ENCODE measurements at regions not wholly inside any gene's neighbourhood (a gene's known extent, or its start where the extent isn't known, plus 50 kb on each side); places are given as distances from the start of the nearest gene placed in this dataset.

DNA sequence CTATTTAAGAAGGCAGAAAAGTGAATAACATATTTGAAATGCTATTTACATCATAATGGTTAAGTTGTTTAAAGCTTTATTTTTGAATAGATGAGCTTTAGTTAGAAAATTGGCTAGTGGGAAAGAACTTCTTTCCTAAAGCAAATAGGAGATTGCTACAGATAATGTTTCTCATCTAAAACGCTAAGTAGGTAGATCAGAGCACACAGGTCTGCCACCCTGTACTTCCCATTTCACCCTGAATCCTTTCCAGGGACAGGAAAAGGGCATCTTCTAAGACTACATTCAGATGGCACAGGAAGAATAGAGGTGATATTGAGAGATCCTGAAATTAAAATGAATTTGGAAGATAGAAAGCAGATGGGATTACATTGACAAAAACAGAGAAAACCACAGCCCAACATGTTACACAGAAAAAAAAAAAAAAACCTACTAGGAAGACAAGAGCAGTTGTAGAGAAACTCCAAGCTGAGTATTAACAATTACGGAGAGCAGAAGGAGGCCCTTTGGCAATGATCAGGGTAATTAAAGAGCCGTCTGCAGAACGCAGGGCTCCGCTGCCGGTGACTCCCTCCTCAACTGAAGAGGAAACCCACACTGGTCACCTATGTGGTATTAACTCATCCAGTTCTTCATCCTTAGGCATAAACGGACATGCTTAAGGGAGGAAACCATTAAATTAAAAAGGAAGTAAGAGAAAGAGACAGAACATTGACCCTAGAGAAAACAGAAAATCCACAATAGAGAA is 53.6 kb upstream of the MAP10 start:
- H3K9me2 ChIP-seq: no peaks in the 10 kb centered on the region
- H3K79me2 ChIP-seq (ENCODE audit: insufficient read depth): no peaks in the 10 kb centered on the region
- no peaks in the 10 kb centered on the region for H3K9me3 ChIP-seq
- no peak for TF ChIP-seq EP300 (IDR thresholded peaks at IDR 0.05; ENCODE audit: borderline replicate concordance in 1 of 2, low read depth in 1 of 2, low read length in 1 of 2)
- no peak for TF ChIP-seq POLR2AphosphoS5 (IDR thresholded peaks at IDR 0.05; ENCODE audit: low read depth, low read length)
- TF ChIP-seq TCF12 (IDR thresholded peaks at IDR 0.05): no peak
- TF ChIP-seq GATA2 (CRISPR knock-in tag; IDR thresholded peaks at IDR 0.05): no peak
- no peak for TF ChIP-seq SIN3A (IDR thresholded peaks at IDR 0.05; ENCODE audit: borderline replicate concordance, low read depth, low read length)
- TF ChIP-seq CHD2 (IDR thresholded peaks at IDR 0.05; ENCODE audit: low read length, partially characterized antibody): no peak
- TF ChIP-seq, protein P1, sequence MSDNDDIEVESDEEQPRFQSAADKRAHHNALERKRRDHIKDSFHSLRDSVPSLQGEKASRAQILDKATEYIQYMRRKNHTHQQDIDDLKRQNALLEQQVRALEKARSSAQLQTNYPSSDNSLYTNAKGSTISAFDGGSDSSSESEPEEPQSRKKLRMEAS (IDR thresholded peaks at IDR 0.05; ENCODE audit: low read depth): no peak
- TF ChIP-seq RXRA (IDR thresholded peaks at IDR 0.05; ENCODE audit: borderline replicate concordance, low read depth): no peak
- TF ChIP-seq USF1 (IDR thresholded peaks at IDR 0.05; ENCODE audit: borderline replicate concordance, low read depth): no peak
- TF ChIP-seq FOXJ3 (CRISPR knock-in tag; IDR thresholded peaks at IDR 0.05): no peak
- no peak for TF ChIP-seq RAD21 (IDR thresholded peaks at IDR 0.05; ENCODE audit: low read length)
- CTCF ChIA-PET: interaction anchor here (1.3 kb wide), 1 partner anchor 9 kb away, joined by 3 read pairs; no protein-coding TSS in a partner anchor
- no peaks in the 10 kb centered on the region for H4K20me1 ChIP-seq (ENCODE audit: insufficient read depth)
- POLR2A ChIA-PET: no interaction called here
- no peaks in the 10 kb centered on the region for H3K27me3 ChIP-seq (ENCODE audit: insufficient read depth)
- no peak overlapping the region for H3K27ac ChIP-seq (ENCODE audit: low read depth in 2 of 2, low read length in 1 of 2)
- no peak overlapping the region for H2AFZ ChIP-seq (ENCODE audit: low read depth)
- H3K4me2 ChIP-seq: no peak overlapping the region
- no peak for DNase-seq
- H3K4me3 ChIP-seq (ENCODE audit: low read depth in 2 of 2, low read length in 1 of 2): no peak overlapping the region
- H3K4me1 ChIP-seq (ENCODE audit: control insufficient read depth in 1 of 2, insufficient read depth in 2 of 2, low read depth in 1 of 2, low read length in 1 of 2): no peaks in the 10 kb centered on the region
- H3K36me3 ChIP-seq (replicated peaks in 1 of 2; ENCODE audit: control insufficient read depth in 1 of 2, insufficient read depth in 2 of 2, low read length in 1 of 2): no peaks in the 10 kb centered on the region
- no peak overlapping the region for H3K9ac ChIP-seq
- H3F3A ChIP-seq (replicated peaks; ENCODE audit: insufficient read depth): no peaks in the 10 kb centered on the region
- WGBS (ENCODE audit: low lambda C conversion rate): 41% methylated on average over 7 of the region's 7 CpGs

DNA sequence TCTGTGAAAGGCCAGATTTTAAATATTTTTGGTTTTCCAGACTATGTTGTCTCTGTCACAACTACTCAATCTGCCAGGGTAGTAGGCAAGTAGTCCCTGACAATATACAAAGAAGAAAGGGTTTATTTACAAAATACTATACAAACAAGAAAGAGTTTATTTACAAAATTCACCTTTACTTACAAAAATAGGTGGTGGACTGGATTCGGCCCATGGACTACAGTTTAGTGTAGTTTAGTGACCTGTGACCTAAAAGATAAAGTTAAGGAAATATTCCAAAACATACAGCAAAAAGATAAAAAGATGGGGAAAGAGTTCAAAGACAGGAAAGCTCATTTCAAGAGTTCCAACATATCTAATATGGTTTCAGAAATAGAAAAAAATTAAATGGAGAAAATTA is 52.9 kb upstream of the MAP10 start:
- H3K9me3 ChIP-seq: no peaks in the 10 kb centered on the region
- ChIA-PET POLR2A (no interaction called here), CTCF (interaction anchor here (1.0 kb wide), 1 partner anchor 820 kb away, joined by 3 read pairs; no protein-coding TSS in a partner anchor)
- H3K4me1 ChIP-seq (ENCODE audit: control insufficient read depth in 1 of 2, insufficient read depth in 2 of 2, low read depth in 1 of 2, low read length in 1 of 2): no peaks in the 10 kb centered on the region
- TF ChIP-seq IRF3 (IDR thresholded peaks at IDR 0.05; ENCODE audit: low read depth, low read length) (no peak), MXI1 (IDR thresholded peaks at IDR 0.05; ENCODE audit: low read depth, low read length) (no peak)
- H2AFZ ChIP-seq (ENCODE audit: low read depth): no peak overlapping the region
- H3F3A ChIP-seq (replicated peaks; ENCODE audit: insufficient read depth): no peaks in the 10 kb centered on the region
- H3K9ac ChIP-seq: no peak overlapping the region
- no peaks in the 10 kb centered on the region for H3K36me3 ChIP-seq (replicated peaks in 1 of 2; ENCODE audit: control insufficient read depth in 1 of 2, insufficient read depth in 2 of 2, low read length in 1 of 2)
- H3K27me3 ChIP-seq (ENCODE audit: insufficient read depth): no peaks in the 10 kb centered on the region
- 27% methylated on average over 1 of the region's 1 CpG for WGBS (ENCODE audit: low lambda C conversion rate)
- no peak for DNase-seq
- no peak overlapping the region for H3K4me3 ChIP-seq (ENCODE audit: low read depth in 2 of 2, low read length in 1 of 2)
- no peak overlapping the region for H3K4me2 ChIP-seq
- no peaks in the 10 kb centered on the region for H3K79me2 ChIP-seq (ENCODE audit: insufficient read depth)
- no peaks in the 10 kb centered on the region for H3K9me2 ChIP-seq
- H4K20me1 ChIP-seq (ENCODE audit: insufficient read depth): no peaks in the 10 kb centered on the region
- no peak overlapping the region for H3K27ac ChIP-seq (ENCODE audit: low read depth in 2 of 2, low read length in 1 of 2)
